HG03196 (cell line): ENCODE measurements at regions not wholly inside any gene's neighbourhood (a gene's known extent, or its start where the extent isn't known, plus 50 kb on each side); places are given as distances from the start of the nearest gene placed in this dataset.
"Not testable (repeated sequence)": the region's sequence is repeated elsewhere in the genome, so short reads cannot be mapped to it uniquely, and the experiment has no call there.

Experiments
- ATAC-seq: cut with Tn5 transposase; IDR thresholded peaks from one replicate; pipeline ENCODE4 v1.9.1; 2021; ENCODE audit not compliant: unreplicated experiment

GRCh38 chr12:75630091-75630490, 118.7 kb upstream of the KRR1 start:
- ATAC-seq: no peak

DNA sequence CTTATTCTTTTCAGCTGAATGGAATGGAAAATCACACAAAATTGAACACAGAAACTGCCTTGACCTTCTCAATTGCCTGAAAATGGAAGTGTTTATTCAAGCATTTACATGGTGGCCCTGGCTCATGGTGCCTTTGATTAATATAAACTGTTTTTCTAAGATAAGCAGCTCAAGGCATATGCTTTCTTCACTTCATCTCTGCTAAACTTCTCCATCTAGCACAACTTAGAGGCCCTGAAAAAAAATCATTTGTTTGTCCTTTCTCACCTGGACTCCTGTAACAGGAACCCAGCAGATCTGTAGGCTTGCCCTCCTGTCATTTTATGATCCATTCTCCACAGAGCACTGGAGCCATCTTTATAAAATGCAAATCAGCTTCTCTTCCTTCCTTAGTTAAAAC, 117.5 kb upstream of the KRR1 start:
- no peak for ATAC-seq

GRCh38 chr12:75628511-75628910, 117.1 kb upstream of the KRR1 start:
- no peak for ATAC-seq

GRCh38 chr12:75623631-75624154, 112.3 kb upstream of the KRR1 start:
- ATAC-seq: no peak

DNA sequence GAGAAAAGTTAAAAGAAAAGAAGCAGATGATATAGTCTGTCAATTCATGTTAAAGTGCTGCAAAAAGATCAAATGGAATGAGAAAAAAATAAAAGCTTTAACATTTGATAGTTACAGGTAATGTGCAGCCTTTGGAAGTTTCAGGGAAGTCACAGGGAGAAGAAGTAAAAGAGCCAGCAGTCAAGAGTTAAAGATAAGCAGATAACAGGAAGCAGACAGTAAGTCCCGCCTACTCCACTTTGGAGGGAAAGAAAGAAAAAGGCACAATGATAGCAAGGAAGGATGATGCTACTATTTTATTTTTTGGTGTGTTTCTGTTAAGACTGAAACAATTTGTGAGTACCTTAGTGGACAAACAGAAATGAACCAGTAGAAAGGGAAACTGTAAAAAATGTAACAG, 111.1 kb upstream of the KRR1 start:
- ATAC-seq: no peak

- ATAC-seq: not testable (repeated sequence)
Measured at GRCh38 chr12:75614396-75614795, 103.0 kb upstream of the KRR1 start.

DNA sequence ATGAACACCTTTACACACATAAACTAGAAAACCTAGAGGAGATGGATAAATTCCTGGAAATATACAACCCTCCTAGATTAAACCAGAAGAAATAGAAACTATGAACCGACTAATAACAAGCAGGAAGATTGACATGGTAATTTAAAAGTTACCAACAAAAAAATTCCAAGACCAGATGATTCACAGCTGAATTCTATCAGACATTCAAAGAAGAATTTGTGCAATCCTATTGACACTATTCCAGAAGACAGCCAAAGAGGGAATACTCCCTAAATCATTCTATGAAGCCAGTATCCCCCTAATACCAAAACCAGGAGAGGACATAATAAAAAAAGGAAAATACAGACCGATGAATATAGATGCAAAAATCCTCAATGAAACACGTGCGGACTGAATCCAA, 102.6 kb upstream of the KRR1 start:
- ATAC-seq: no peak

GRCh38 chr12:75611041-75611440, 99.6 kb upstream of the KRR1 start:
- ATAC-seq: no peak

GRCh38 chr12:75606956-75607355, 95.5 kb upstream of the KRR1 start:
- no peak for ATAC-seq

DNA sequence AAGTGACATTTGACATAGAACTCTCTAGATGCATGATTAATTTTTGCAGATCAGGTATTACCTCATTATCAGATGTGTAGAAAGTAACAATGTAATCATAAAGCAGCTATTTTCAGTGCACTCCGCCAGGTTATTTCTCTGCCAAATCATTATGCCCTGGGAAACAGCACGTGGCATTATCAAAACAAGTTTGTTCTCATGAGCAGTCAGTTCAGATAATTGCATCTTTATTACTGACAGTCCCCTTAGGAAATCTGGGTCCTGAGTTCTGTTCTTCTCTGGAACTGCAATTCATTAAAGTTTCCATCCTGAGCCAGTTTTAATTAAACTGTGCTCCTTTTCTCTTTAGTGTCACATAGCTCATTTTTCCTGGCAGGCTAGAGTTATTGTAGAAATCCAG, 94.7 kb upstream of the KRR1 start:
- no peak for ATAC-seq

- no peak for ATAC-seq
Measured at GRCh38 chr12:75603475-75603874, 92.1 kb upstream of the KRR1 start.

GRCh38 chr12:75602106-75602505, 90.7 kb upstream of the KRR1 start:
- no peak for ATAC-seq

- no peak for ATAC-seq
Measured at GRCh38 chr12:75600146-75600545, 88.7 kb upstream of the KRR1 start.

DNA sequence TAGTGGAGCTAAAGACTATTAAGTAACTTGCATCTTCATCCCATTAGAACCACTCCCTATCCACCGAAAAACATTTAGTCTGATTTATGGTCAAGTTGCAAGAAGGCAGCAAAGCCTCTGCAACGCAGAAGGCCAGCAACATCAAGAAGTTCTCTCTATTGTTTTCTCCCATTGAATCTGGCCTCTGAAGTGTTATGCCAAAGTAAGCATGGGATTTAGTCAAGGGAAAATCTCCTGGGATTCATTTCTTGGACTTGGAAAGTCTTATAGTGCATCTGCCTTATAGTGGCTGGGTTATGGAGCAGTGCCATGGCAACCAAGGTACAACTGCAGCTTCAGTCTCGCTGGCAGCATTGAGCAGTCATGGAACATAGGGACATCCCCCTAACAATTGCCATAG, 87.7 kb upstream of the KRR1 start:
- no peak for ATAC-seq

DNA sequence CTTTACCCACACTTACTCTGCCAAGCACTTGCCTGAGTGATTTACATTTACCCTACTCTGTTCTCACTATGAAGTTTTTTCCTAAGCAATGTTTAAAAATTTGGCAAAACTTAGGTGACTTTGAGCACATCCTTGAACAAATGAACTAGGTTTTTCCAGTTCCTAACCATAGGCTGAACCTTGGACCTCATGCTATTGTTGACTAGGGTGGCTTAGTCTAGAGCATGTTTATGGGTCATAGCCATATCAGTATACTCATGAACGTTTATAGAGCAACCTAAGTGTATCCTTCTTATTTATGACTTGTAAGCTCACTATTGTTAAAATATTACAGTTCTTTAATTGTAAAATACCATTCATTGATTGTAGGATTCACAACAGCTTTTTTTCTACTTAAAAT, 85.0 kb upstream of the KRR1 start:
- no peak for ATAC-seq

DNA sequence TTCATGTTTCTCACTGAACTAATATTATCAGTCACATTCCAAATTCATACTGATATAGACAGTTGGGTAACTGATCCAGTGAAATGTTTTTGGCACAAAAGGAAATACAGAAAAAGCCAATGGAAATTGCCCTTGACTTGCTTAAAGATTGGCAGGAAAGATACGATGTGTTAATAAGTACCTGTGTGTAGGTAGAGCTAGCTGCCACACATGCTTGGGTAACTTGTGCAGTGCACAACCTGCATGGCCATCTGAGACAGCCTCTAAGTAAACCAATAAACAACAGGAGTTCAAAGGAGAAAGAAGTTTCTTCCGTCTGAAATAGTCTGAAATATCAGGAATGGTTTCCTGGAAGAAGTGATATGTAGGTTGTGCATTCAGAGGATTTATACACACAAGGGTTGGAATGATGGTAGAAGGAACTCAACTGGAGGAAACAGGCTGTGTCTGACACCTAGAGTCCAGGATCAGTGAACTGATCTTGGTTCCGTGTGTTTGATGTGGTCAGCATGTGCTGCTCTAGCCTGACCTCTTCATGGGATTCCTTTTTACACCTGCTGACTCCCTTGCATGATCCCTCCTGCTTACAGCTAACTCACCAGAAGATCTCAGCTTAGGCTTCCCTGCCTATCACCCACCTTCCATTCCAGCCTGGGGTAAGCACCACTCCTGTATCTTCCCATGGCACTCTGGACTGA, 81.4 kb upstream of the KRR1 start:
- ATAC-seq: no peak

DNA sequence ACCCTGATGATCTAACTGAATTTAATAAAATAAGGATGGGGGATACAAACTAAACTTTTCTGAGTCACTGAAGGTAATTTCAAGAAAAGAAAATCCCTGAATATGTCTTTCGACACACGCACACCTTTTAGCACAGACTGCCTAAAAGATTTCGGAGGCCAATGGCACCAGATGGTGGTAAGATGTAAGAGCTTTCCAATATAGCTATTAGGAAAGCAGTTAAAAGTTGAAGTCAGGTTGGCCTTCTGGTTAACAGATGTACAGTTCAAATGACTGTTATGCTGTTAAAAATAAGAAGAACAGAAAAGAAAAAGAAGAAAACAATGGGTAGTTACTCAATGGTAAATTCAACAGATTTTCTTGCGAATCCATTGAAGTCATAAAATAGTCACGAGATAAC, 80.7 kb upstream of the KRR1 start:
- no peak for ATAC-seq

DNA sequence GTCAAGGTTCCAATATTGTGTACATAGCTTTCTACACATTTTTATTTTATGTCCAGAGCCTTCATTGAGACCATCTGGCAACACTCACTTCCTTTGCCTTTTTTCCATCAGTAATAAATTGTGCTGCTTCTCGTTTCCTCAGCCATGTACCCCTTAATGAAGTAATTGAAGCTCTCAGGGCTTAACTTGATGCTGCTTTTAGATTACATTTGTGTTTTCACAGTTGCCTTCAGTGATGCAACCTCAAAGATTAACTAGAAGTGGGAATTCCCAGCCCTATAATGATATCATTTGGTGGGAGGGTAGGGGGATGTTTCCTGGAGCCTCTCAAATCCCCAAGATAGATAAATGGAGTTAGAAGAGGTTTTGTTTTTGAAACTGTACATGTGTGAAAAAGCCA, 80.2 kb upstream of the KRR1 start:
- ATAC-seq: no peak

- ATAC-seq: no peak
Measured at GRCh38 chr12:75589801-75590200, 78.4 kb upstream of the KRR1 start.

DNA sequence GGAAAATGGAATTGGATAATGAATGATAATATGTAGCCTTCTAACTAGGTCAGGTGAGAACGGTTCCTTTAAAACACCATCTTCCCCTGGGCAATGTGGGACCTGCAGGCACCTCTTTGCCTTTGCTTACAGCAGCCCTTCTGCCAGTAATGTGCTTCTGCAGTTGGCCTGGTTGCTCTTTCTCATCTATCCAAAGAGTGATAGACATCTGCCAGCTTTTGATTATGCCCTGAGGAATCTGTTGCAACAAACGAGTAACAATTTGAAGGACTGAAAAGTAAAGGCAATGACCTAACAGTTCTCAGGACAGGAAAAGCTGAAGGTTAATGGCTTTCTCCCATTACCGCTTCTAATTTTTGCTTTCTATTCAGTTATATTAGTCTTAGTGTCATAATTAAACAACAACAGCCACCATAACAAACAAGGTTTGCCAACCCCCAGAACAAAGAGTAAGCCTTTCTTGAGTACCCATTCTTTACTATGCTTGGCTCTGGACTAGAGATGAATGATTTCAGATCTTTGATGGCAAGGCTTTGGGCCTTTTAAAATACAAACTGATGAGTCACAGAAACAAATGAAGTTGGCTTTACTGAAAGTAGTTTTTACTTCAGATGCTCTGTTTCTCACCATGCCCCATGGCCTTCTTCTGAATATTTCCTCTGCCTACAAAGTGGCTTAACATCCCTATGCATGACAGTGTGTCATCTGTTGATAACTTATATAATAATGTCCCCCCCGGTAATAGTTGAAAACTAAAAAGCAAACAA, 76.1 kb upstream of the KRR1 start:
- no peak for ATAC-seq

- ATAC-seq: no peak
Measured at GRCh38 chr12:75585330-75585729, 73.9 kb upstream of the KRR1 start.

GRCh38 chr12:75583355-75583754, 71.9 kb upstream of the KRR1 start:
- no peak for ATAC-seq

- ATAC-seq: no peak
Measured at GRCh38 chr12:75581515-75581914, 70.1 kb upstream of the KRR1 start.
